ENCODE measurements at regions not wholly inside any gene's neighbourhood (a gene's known extent, or its start where the extent isn't known, plus 50 kb on each side); places are given as distances from the start of the nearest gene placed in this dataset.

- Histone ChIP-seq H4K20me1 (ENCODE audit: insufficient read depth, low read length) (no peaks in the 10 kb centered on the region), H4K5ac (ENCODE audit: low read depth, low read length) (no peak overlapping the region), H3K14ac (replicated peaks; ENCODE audit: low read depth, low read length) (no peak overlapping the region), H2AK9ac (replicated peaks; ENCODE audit: low read depth, low read length, poor library complexity) (no peak overlapping the region), H4K91ac (ENCODE audit: insufficient read depth, low read depth, low read length) (no peak overlapping the region), H3K4me3 (ENCODE audit: insufficient read depth, low read depth, low read length) (no peak overlapping the region), H2BK5ac (ENCODE audit: low read depth, low read length, poor library complexity, severe bottlenecking) (no peak overlapping the region), H3K56ac (ENCODE audit: extremely low read depth, insufficient read depth, low read length) (no peak overlapping the region), H3K23ac (ENCODE audit: low read depth, low read length) (no peak overlapping the region), H3K79me1 (ENCODE audit: low read depth in 1 of 2, low read length in 2 of 2) (no peaks in the 10 kb centered on the region; a peak in 1 of 4 replicates), H3K4me1 (ENCODE audit: control insufficient read depth, insufficient read depth, low read length) (no peaks in the 10 kb centered on the region), H2BK20ac (ENCODE audit: low read depth, low read length) (no peak overlapping the region), H2BK120ac (ENCODE audit: low read depth, low read length) (no peak overlapping the region), H3K18ac (ENCODE audit: low read depth, low read length) (no peak overlapping the region), H3K4me2 (ENCODE audit: low read depth, low read length) (no peak overlapping the region), H3K27ac (ENCODE audit: insufficient read depth, low read length) (no peak overlapping the region), H3K4ac (ENCODE audit: low read depth, low read length) (no peak overlapping the region), H2AFZ (replicated peaks; ENCODE audit: low read length, poor library complexity) (no peak overlapping the region), H3K9me1 (ENCODE audit: insufficient read depth, low read length) (no peaks in the 10 kb centered on the region), H2BK15ac (ENCODE audit: low read depth, low read length) (no peak overlapping the region), H2AK5ac (ENCODE audit: low read depth, low read length) (no peak overlapping the region), H3K27me3 (ENCODE audit: control insufficient read depth, insufficient read depth, low read length) (no peaks in the 10 kb centered on the region), H4K8ac (ENCODE audit: low read depth in 2 of 2, low read length in 2 of 2) (no peak overlapping the region), H3K9me3 (ENCODE audit: control insufficient read depth, insufficient read depth, low read length) (peaks cover 5% of the 10 kb centered on the region), H3K9ac (ENCODE audit: low read depth, low read length) (no peak overlapping the region), H3K36me3 (ENCODE audit: control insufficient read depth, insufficient read depth, low read length) (peaks cover 3% of the 10 kb centered on the region; the same call in 1 of the 2 replicates)
- in situ Hi-C loops (cut with MboI; ENCODE audit: low sequenced_read_pairs): no loop called here
- POLR2A ChIA-PET (ENCODE audit: unreplicated experiment): no interaction called here
- WGBS, 2 experiments (ENCODE audit: extremely low coverage in 2 of 2, insufficient read length in 1 of 2): 86% methylated on average over 2 of the region's 3 CpGs; no CpG with 5 or more reads in 1 of the 2 experiments
- no TSS peak for BruUV-seq (replicated peaks)
- DNase-seq (no peak), ATAC-seq (ENCODE audit: low read depth) (no peak)
- CTCF ChIA-PET: no interaction called here
- dilution Hi-C loops (cut with HindIII; ENCODE audit: low sequenced_read_pairs, unreplicated experiment): no loop called here
- TF ChIP-seq MXI1 (IDR thresholded peaks at IDR 0.05; ENCODE audit: borderline replicate concordance, low read depth, low read length) (no peak), BHLHE40 (IDR thresholded peaks at IDR 0.05; ENCODE audit: low read depth, low read length) (no peak), MAZ (IDR thresholded peaks at IDR 0.05; ENCODE audit: borderline replicate concordance, low read depth, low read length) (no peak), ELK1 (IDR thresholded peaks at IDR 0.05; ENCODE audit: borderline replicate concordance, low read depth, low read length) (no peak), FOS (IDR thresholded peaks at IDR 0.05; ENCODE audit: low read depth, low read length) (no peak), MAFK (IDR thresholded peaks at IDR 0.05; ENCODE audit: low read depth, low read length) (no peak), CTCF (conservative IDR thresholded peaks at IDR 0.05; ENCODE audit: low read depth, low read length) (no peak), RAD21 (IDR thresholded peaks at IDR 0.05; ENCODE audit: low read length) (no peak), RFX5 (IDR thresholded peaks at IDR 0.05; ENCODE audit: low read depth, low read length) (no peak), CHD1 (IDR thresholded peaks at IDR 0.05; ENCODE audit: low read depth, low read length) (no peak), NFE2L2 (IDR thresholded peaks at IDR 0.05; ENCODE audit: low read depth, low read length) (no peak), POLR2A (IDR thresholded peaks at IDR 0.05; ENCODE audit: low read depth, low read length) (no peak)
- intact Hi-C loops (cut with micrococcal nuclease): no loop called here
Observed at GRCh38 chr4:123093236-123093635, 170.8 kb upstream of the NUDT6 start.
